Fibroblast of skin of back (primary cell): ENCODE measurements at regions not wholly inside any gene's neighbourhood (a gene's known extent, or its start where the extent isn't known, plus 50 kb on each side); places are given as distances from the start of the nearest gene placed in this dataset.
A peak's percentile ranks its signal among the peaks of the same experiment; 100 is the strongest.
"Not testable (repeated sequence)": the region's sequence is repeated elsewhere in the genome, so short reads cannot be mapped to it uniquely, and the experiment has no call there.

Experiments used
- DNase-seq: peaks from one replicate; pipeline ENCODE4 v3.0.0-alpha.2; 2013

DNA sequence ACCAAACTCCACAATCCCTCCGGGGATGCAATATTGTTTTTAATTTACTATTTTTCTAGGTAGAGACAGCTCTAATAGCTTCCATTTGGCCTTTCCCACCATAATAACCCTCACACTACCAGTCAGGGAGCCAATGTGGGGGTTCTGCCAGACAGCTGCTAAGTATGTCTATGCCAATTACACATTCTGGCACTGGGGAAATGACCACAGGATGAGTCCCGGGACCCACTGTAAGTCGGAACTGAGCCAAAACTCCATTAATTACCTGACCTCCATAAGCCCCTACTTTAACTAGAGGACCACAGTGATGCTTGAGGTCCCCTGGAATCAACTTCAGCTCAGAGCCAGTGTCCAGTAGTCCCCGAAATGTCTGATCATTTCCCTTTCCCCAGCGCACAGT lies 95.2 kb upstream of the USP25 start:
- DNase-seq, result not testable (repeated sequence)

- DNase-seq, result no peak
These were observed 90.8 kb upstream of the USP25 start for GRCh38 chr21:15638856-15639549.

- not testable (repeated sequence) for DNase-seq
These were observed 89.7 kb upstream of the USP25 start for GRCh38 chr21:15640113-15640512.

- no peak for DNase-seq
These were observed 85.3 kb upstream of the USP25 start for GRCh38 chr21:15644489-15644888.

DNA sequence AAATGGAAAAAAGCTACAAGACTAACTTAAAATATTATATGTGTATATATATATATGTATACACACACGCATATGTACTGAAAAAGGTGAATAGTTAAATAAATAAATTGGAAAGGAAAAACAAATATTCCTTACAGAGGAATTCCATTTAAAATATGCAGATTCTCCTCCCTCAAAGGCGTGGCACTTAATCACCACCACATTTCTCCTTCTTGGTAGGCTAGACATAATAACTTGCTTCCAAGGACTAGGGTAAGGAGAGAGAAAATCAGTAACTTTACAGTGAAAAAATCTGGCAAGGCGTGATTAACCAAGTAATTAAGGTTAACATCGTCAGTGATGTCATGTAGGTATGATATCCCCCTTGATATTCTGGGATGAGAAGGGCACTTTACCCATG lies 84.0 kb upstream of the USP25 start:
- no peak for DNase-seq

DNA sequence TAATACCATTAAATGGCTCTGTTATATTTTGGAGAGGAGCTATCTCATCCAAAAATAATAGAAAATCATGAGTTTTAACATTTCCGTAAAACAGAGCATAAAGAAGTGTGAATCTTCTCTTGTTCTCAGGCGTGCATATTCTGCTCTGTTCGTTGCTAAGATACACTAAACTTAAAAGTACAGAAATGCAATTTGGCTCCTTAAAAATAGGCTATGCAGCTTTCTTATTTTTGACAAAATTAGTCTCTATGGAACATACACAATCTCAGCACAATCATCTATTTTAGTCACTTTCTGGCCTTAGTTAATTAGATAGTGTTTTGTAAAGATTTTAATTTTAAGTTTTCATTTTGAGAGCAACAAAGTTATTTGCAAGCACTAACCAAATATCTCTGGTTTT lies 79.0 kb upstream of the USP25 start:
- no peak for DNase-seq

GRCh38 chr21:15651172-15651571 lies 78.6 kb upstream of the USP25 start:
- no peak for DNase-seq

DNA sequence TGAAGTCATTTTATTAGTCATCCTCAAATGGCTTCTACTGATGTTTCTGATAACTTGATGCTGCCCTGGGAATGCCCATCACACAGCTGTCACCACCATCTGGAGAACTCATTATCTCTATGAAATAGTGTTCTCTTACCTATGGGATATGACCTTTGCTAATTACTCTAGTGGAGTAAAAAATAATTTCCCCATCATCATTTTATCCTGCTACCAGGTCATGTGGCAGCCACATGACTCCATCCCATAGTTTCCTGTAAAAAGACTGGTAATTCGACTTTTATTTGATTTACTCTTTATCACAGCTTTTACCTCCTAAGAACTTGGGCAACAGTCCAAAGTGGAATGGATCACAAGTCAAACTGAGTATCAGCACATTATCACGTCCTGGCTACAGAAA lies 76.1 kb upstream of the USP25 start:
- no peak for DNase-seq

DNA sequence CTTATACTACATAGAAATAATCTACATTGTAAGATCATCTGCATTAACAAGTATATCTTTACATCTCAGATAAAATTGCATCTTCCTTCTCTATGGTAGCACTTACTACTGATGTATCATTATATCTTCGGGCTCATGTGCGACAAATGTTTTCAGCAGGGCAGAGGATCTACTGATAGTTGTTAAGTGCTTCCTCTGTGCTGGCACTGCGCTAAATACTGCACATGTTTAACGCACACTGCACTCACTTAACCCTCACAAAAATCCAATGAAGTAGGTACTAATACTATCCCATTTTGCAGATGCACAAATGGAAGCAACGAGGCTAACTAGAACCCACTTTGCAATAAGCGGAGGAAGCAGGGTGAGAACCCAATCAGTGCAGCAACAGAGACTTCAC lies 75.6 kb upstream of the USP25 start:
- DNase-seq, result no peak

- DNase-seq, result no peak
These were observed 69.9 kb upstream of the USP25 start for GRCh38 chr21:15659753-15660422.

- DNase-seq, result no peak
These were observed 69.4 kb upstream of the USP25 start for GRCh38 chr21:15660423-15660804.

GRCh38 chr21:15667010-15667409 lies 62.8 kb upstream of the USP25 start:
- DNase-seq, result peak; percentile 68

GRCh38 chr21:15667819-15668218 lies 62.0 kb upstream of the USP25 start:
- DNase-seq, result no peak

GRCh38 chr21:15669247-15669646 lies 60.5 kb upstream of the USP25 start:
- no peak for DNase-seq

- DNase-seq, result no peak
These were observed 58.6 kb upstream of the USP25 start for GRCh38 chr21:15671188-15671587.

DNA sequence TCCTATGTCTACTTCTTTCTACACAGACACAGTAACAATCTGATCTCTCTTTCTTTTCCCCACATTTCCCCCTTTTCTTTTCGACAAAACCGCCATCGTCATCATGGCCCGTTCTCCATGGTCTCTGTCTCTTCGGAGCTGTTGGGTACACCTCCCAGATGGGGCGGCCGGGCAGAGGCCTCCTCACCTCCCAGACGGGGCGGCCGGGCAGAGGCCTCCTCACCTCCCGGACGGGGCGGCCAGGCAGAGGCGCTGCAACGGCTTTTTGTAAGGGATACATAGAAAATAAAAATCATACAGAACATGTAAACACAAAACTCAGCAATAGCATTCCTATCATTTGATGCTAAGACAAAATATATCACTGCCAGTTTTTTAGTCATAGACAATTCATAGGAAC lies 57.2 kb upstream of the USP25 start:
- not testable (repeated sequence) for DNase-seq

GRCh38 chr21:15676935-15677334 lies 52.8 kb upstream of the USP25 start:
- no peak for DNase-seq

- no peak for DNase-seq
These were observed 50.2 kb upstream of the USP25 start for GRCh38 chr21:15679630-15680029.
